KMS-11 (cell line): ENCODE measurements at regions not wholly inside any gene's neighbourhood (a gene's known extent, or its start where the extent isn't known, plus 50 kb on each side); places are given as distances from the start of the nearest gene placed in this dataset.

Experiments used
- H2AFZ ChIP-seq: fragments of 200-600 bp; sonication (generic); 2 replicates; pipeline ENCODE4 v1.6.1; 2016; ENCODE audit warnings: antibody characterized with exemption, mixed run types, low read depth
- H3K27ac ChIP-seq: fragments of 200-600 bp; sonication (generic); 2 replicates; pipeline ENCODE4 v1.6.1; 2016; ENCODE audit warnings: mild to moderate bottlenecking, mixed run types
- H3K27me3 ChIP-seq: fragments of 200-600 bp; sonication (generic); 2 replicates; pipeline ENCODE4 v1.6.1; 2017; ENCODE audit warnings: mild to moderate bottlenecking, low read depth, mixed run types, moderate library complexity; ENCODE audit not compliant: insufficient read depth
- H3K36me3 ChIP-seq: fragments of 200-600 bp; sonication (generic); 2 replicates; pipeline ENCODE4 v1.6.1; 2017; ENCODE audit warnings: mild to moderate bottlenecking, mixed run types; ENCODE audit not compliant: insufficient read depth
- H3K4me1 ChIP-seq: fragments of 200-600 bp; sonication (generic); 2 replicates; pipeline ENCODE4 v1.6.1; 2016; ENCODE audit warnings: mild to moderate bottlenecking, low read depth, mixed run types; ENCODE audit not compliant: poor library complexity, severe bottlenecking
- H3K4me2 ChIP-seq: fragments of 200-600 bp; sonication (generic); 2 replicates; pipeline ENCODE4 v1.7.0; 2016; ENCODE audit warnings: mild to moderate bottlenecking, mixed run types
- H3K4me3 ChIP-seq: fragments of 200-600 bp; sonication (generic); IDR thresholded peaks from 2 replicates; pipeline ENCODE4 v1.6.1; 2017; ENCODE audit warnings: low read depth, low read length, mixed read lengths; ENCODE audit not compliant: insufficient read depth
- H3K79me2 ChIP-seq: fragments of 200-600 bp; sonication (generic); 2 replicates; pipeline ENCODE4 v1.6.1; 2016; ENCODE audit warnings: low read depth, mixed run types; ENCODE audit not compliant: insufficient read depth
- H3K9ac ChIP-seq: fragments of 200-600 bp; sonication (generic); 2 replicates; pipeline ENCODE4 v1.6.1; 2016; ENCODE audit warnings: mild to moderate bottlenecking, mixed run types
- H4K20me1 ChIP-seq: fragments of 200-600 bp; sonication (generic); 2 replicates; pipeline ENCODE4 v1.6.1; 2016; ENCODE audit warnings: mild to moderate bottlenecking, mixed run types; ENCODE audit not compliant: insufficient read depth
- TF ChIP-seq, protein P1 (sequence below): fragments of 200-600 bp; sonication (generic); conservative IDR thresholded peaks from 2 replicates; pipeline ENCODE4 v1.6.1; 2017; ENCODE audit warnings: low read depth, mild to moderate bottlenecking, antibody characterized with exemption, low read length, moderate library complexity, mixed read lengths

DNA sequence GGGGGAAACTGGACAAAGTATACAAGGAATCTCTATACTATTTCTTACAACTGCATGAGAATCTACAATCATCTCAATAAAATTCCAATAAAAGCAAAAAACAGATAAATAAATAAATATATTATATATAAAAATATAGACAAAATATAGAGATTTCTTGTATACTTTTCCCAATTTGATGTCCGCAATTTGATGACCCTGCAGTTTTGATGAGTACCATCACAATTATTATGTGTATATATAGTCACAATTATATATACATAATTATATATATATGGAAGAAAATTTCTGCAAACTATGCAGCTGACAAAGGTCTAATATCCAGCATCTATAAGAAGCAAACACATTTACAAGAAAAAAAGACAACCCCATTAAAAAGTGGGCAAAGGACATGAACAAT is 169.2 kb upstream of the ATXN1 start:
- Histone ChIP-seq H3K79me2 (no peaks in the 10 kb centered on the region), H3K9ac (no peak overlapping the region), H3K36me3 (no peaks in the 10 kb centered on the region), H3K27ac (no peak overlapping the region), H3K4me2 (no peak overlapping the region), H3K4me3 (no peak overlapping the region), H3K4me1 (no peaks in the 10 kb centered on the region), H2AFZ (no peak overlapping the region), H4K20me1 (no peaks in the 10 kb centered on the region), H3K27me3 (no peaks in the 10 kb centered on the region)
- TF ChIP-seq, protein P1, sequence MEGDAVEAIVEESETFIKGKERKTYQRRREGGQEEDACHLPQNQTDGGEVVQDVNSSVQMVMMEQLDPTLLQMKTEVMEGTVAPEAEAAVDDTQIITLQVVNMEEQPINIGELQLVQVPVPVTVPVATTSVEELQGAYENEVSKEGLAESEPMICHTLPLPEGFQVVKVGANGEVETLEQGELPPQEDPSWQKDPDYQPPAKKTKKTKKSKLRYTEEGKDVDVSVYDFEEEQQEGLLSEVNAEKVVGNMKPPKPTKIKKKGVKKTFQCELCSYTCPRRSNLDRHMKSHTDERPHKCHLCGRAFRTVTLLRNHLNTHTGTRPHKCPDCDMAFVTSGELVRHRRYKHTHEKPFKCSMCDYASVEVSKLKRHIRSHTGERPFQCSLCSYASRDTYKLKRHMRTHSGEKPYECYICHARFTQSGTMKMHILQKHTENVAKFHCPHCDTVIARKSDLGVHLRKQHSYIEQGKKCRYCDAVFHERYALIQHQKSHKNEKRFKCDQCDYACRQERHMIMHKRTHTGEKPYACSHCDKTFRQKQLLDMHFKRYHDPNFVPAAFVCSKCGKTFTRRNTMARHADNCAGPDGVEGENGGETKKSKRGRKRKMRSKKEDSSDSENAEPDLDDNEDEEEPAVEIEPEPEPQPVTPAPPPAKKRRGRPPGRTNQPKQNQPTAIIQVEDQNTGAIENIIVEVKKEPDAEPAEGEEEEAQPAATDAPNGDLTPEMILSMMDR, result no peak

DNA sequence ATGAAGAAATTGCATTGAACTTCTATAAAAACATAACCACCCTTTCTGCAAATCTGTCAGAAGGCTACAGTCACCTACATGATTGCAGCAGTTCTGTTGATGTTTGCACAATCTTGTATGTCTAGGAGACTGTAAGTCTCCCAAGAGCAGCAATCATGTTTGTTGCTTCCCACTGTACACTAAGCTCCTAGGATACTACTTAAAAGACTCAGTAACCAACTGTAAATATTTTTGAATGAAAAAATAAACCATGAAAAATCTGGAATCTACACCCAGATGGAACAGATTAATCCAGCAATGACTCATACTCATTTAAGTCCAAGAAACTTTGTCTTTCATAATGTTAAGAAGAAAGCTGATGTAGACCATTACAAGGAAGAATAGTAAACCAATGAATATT is 168.5 kb upstream of the ATXN1 start:
- TF ChIP-seq, protein P1, result no peak
- H2AFZ ChIP-seq, result no peak overlapping the region
- H3K4me3 ChIP-seq, result no peak overlapping the region
- no peaks in the 10 kb centered on the region for H3K36me3 ChIP-seq
- H3K9ac ChIP-seq, result no peak overlapping the region
- no peaks in the 10 kb centered on the region for H3K79me2 ChIP-seq
- no peaks in the 10 kb centered on the region for H4K20me1 ChIP-seq
- H3K4me1 ChIP-seq, result no peaks in the 10 kb centered on the region
- no peak overlapping the region for H3K27ac ChIP-seq
- no peaks in the 10 kb centered on the region for H3K27me3 ChIP-seq
- H3K4me2 ChIP-seq, result no peak overlapping the region

- Histone ChIP-seq H3K4me1 (no peaks in the 10 kb centered on the region), H2AFZ (no peak overlapping the region), H3K79me2 (no peaks in the 10 kb centered on the region)
These were observed 167.1 kb upstream of the ATXN1 start for GRCh38 chr6:16928387-16928786.

DNA sequence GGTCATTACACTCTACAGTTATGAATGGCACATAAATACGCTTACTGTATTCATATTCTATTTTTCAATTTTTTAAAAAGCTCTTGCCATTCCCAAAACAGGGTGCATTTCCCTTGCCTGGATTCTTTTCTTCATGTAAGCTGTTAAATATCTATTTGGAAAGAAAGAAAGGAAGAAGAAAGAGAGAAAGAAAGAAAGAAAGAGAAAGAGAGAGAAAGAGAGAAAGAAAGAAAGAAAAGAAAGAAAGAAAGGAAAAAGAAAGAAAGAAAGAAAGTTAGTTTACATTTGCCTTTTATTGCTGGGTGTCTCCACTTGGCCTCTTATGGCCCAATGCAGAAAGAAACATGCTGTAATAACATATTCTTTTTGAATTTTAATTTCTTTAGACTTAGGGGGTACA is 165.9 kb upstream of the ATXN1 start:
- Histone ChIP-seq H3K27ac (no peak overlapping the region), H3K79me2 (no peaks in the 10 kb centered on the region), H2AFZ (no peak overlapping the region), H3K4me3 (no peak overlapping the region), H3K4me2 (no peak overlapping the region), H3K36me3 (no peaks in the 10 kb centered on the region), H4K20me1 (no peaks in the 10 kb centered on the region), H3K4me1 (no peaks in the 10 kb centered on the region), H3K9ac (no peak overlapping the region), H3K27me3 (no peaks in the 10 kb centered on the region)
- TF ChIP-seq, protein P1, result no peak

More at GRCh38 chr6:16928387-16928786, 167.1 kb upstream of the ATXN1 start:
- TF ChIP-seq, protein P1, result no peak
- H3K4me3 ChIP-seq, result no peak overlapping the region
- no peak overlapping the region for H3K9ac ChIP-seq
- H3K4me2 ChIP-seq, result no peak overlapping the region
- no peaks in the 10 kb centered on the region for H3K27me3 ChIP-seq
- no peak overlapping the region for H3K27ac ChIP-seq
- no peaks in the 10 kb centered on the region for H3K36me3 ChIP-seq
- H4K20me1 ChIP-seq, result no peaks in the 10 kb centered on the region

DNA sequence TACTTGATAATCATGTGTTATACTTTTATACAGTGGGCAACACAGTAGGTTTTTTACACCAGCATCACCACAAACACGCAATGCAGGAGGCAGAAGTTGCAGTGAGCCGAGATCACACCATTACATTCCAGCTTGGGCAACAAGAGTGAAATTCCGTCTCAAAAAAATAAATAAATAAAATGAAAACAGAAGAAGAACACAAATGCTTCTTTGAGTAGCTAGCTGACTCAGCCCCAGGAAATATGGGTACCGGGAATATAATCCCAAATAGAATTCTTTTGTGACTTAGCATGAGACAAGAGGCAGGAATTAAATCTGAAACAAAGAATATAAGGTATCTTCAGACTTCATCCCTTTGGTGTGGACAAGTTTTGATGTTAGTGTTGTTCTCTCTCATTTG is 164.2 kb upstream of the ATXN1 start:
- TF ChIP-seq, protein P1, result no peak
- H3K27ac ChIP-seq, result no peak overlapping the region
- no peak overlapping the region for H3K4me3 ChIP-seq
- H3K36me3 ChIP-seq, result no peaks in the 10 kb centered on the region
- no peaks in the 10 kb centered on the region for H3K79me2 ChIP-seq
- no peak overlapping the region for H3K4me2 ChIP-seq
- H3K27me3 ChIP-seq, result no peaks in the 10 kb centered on the region
- H2AFZ ChIP-seq, result no peak overlapping the region
- no peaks in the 10 kb centered on the region for H4K20me1 ChIP-seq
- no peaks in the 10 kb centered on the region for H3K4me1 ChIP-seq
- no peak overlapping the region for H3K9ac ChIP-seq
